Stimulated activated CD4-positive, alpha-beta T cell treated with anti-CD3 and anti-CD28 coated beads, Interleukin-12 subunit alpha, Interleukin-12 subunit beta, amount 100 ng/mL, for 48 hours (primary cell): ENCODE measurements at regions not wholly inside any gene's neighbourhood (a gene's known extent, or its start where the extent isn't known, plus 50 kb on each side); places are given as distances from the start of the nearest gene placed in this dataset.

Experiments
- DNase-seq, 3 donors: peaks; one replicate each; pipeline ENCODE4 v3.0.0-alpha.2; 2020; ENCODE audit warnings: low read depth in 2 of 3, low spot score in 1 of 3

DNA sequence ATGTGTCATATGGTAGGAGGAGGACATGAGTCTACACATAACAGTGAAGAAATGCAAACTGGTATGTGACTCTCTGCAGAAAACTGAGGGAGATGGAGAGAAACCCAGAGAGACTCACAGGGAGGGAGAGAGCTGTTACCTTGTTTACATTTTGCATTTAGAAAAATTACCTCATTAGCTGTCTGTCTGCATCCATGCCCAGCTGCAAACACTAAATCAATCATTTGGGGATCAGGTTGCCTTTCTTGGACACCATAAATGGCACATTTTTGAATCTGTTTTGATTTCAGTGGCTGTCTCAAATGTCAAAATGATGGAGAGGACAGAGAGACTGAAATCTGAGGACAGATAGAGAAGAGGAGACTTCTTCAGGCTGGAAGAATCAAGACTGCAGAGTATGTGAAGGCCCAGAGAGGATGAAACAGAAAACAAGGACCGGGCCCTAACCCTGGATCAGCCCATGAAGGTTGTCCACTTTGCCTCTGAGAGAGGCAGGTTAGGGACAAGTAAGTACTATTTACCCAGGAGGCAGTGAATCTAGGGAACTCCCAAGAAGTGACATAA is 92.2 kb downstream of the UNC5CL start:
- DNase-seq, result no peak

DNA sequence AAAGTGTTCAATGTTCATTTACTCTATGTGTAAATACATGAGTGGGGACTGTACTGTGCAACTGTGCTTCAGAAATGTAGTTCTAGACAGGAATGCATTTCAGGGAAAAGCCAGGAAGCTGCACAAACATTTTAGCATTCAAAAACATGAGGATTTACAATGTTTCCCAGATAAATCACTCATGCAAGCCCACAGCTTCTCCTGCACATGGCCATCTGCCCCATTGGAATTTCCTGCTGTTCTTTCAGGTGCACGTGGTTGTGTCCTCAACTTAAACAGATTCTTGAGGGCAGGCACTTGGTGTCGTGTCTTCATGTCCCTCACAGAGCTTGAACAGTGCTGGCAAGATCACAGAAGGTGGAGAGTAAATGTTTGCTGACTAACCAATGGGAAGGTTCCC is 101.5 kb downstream of the UNC5CL start:
- no peak for DNase-seq

DNA sequence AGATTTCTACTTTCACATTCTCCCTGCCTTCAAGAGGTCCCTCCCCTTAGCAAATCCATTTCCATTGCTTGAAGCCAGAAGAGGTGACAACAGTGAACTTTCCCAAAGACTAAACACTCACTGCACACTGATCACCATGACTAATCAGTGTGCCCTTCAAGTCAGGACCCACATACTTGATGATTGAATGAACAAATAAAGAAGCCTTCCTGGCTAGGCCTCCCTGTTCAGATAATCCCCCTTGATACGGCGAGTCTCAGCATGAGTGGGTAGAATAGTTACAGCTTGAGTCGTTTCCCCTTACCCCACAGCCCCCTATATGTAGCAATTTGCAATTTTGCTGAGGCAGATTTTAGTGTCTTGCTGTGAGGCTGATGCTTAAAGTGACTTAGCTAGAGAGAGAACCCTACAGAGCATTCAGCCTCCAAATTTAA is 102.2 kb downstream of the UNC5CL start:
- DNase-seq, result no peak

DNA sequence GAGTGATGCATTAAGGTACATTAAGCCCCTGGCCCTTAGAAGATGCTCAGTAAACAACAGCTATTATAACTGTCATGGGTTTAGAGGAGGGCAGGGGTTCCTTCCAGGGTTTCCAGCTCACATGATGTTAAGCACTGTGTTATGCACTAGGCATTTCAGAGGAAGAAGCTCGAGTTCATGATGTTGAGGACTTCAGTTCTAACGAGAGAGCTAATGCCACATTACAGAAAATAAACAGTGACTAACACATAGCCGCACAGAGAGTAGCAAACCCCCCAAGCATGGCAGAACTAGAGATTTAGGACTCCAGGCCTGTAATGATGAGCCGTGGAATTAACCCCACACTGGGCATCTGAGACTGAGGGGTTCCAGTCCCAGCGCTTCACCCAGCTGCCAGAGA is 105.2 kb downstream of the UNC5CL start:
- DNase-seq, result no peak

DNA sequence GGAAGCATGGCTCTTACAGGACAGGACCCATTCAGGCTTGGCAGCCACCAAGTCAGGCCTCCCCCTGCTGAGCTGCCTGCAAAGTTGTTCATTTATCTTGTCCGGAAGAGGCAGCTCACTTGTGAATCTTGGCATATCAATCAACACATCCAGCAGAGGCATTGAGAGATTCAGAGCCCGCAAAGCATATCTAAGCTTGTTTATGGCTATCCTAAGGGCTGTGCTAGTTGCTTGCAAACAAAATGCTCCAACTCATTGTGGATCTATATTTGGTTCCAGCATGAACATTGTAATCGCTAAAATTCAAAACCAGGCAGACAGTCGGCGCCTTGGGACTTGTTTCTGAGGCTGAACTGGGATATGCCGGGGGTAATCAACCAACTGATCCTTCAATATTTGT is 106.1 kb downstream of the UNC5CL start:
- no peak for DNase-seq

DNA sequence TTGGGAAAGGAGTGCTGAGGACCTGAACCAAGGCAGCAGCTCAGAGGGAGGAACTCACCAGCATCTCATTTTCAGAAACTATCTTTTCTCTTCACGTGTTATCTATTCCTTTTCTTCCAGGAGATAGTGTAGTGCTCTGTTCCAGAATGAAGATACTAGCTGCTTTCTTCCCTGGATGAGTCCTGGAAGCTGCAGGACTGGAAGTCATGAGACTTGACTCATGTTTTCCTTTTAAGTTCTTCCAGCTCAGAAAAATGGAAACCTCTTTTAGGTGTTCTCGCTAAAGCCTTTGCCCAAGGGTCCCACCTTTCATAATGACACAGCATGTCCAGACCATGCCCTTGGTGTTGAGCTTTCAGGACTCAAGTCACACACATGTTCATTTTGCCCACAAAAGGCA is 106.7 kb downstream of the UNC5CL start:
- DNase-seq, result no peak

DNA sequence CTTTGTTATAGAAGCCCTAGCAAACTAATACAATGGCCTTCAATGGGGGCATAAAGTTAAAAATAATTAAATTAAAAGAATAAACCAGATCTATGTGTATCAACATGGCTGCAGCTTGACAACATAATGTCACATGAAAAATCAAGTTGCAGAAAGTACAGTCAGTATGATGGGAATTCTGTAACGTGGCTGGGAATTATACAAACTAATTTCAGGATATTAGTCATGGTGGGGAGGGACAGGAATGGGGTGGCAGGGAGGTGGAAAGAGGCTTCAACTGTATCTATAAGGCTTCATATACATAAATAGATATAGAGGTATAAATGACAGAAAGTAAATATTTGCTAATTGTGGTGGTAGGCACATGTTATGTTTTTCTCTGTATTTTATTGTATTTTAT is 107.1 kb downstream of the UNC5CL start:
- no peak for DNase-seq

DNA sequence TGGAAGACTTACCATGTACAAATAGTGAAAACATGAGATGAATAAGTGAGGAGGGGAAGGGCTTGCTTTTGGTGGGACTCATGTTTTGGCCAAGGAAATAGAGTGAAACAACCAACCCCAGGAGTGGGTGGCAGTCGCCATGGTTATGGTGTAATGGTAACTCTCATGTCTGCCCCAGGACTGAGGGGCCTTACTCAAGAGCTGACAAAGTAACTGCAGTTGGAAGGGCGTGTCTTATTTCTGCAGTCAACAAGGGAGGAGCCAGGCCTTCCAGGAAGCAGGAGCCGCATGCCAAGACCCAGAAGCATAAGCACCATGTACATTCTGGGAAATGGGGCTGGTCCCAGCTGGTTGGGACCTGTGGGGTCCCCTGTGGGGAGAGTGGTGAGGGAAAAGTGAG is 108.5 kb downstream of the UNC5CL start:
- DNase-seq, result no peak

DNA sequence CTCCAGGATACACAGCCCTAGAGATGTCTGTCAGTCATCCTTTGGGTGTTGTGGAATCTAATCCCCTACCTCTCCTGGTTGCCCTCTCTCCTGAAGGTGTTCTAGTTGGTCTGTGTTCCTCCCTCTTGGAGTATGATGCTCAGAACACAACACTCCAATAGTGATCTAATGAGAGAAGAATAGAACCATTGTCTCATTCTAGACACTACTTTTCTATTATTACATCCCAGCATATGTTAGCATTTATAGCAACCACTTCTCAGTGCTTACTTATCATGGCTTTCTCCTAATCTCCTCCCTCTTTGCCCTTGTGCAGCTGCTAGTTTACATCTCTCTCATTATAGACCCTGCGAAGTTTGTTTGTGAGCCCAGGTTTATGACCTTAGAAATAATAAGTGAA is 109.0 kb downstream of the UNC5CL start:
- no peak for DNase-seq

DNA sequence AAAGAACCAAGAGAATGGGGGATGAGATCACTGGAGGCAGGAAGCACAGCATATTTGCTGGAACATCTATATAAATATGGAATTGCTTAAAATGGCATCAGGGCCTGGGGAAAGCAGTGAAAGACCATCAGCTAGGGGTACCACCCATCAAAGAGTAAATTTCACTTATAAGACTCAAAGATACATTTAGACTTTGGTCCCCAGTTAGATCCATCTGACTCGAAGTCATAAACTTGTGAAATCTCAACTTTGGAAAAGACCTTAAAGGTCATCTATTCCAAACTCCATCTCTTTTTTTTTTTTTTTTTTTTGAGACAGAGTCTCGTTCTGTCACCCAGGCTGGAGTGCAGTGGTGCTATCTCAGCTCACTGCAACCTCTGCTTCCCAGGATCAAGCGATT is 109.8 kb downstream of the UNC5CL start:
- DNase-seq, result no peak

DNA sequence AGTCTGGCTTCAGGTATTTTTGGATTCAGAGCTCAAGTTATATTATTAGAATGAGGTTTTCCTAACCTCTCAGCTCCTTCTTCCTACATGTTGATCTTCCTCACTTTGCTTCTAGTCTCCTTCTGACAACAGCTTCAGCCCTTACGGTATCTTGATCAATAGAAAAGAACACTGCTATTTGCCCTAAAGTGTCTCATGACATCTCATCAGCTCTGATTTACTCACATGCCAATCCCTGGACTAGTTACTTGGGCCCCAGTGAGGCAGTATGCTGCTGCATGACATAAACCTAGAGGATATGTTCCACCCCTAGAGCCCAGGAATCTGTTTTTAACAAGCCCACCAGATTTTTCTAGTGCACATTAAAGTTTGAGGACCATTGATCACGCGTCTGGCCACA is 110.3 kb downstream of the UNC5CL start:
- no peak for DNase-seq

DNA sequence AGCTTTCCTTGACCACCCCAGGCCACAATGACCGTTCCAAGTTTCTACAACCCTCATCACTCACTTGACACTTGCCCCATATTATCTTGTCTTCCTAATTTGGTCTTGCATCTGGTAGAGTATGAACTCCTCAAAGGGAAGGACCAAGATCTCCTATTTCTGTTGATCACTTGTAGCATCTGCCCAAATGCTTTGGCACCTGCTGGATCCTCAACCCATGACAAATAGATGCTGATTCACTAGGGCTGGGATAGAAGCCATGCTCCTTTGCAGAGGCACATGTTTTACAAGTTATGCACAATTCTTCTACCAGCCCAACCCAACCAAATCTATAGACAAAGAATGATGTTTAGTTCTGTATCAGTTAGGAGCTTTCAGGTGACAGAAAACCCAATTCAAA is 110.7 kb downstream of the UNC5CL start:
- no peak for DNase-seq

DNA sequence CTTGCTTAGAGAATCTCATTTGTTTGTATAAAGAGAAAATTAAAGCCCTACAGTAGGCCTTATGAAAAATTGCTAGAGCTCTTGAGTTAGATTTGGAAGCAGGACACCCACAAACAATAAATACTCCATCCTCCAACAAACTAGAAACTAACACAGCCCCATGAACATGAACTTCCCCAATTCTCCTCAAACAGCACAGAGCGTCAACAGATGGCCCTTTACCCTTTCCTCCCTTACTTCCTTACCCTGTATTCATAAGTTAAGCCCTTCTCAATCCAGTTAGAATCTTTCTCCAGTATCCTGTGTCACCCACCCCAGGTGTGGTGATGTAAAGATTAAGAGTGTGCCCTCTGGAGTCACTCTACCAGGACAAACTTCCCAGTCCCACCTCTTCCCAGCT is 113.7 kb downstream of the UNC5CL start:
- DNase-seq, result no peak

DNA sequence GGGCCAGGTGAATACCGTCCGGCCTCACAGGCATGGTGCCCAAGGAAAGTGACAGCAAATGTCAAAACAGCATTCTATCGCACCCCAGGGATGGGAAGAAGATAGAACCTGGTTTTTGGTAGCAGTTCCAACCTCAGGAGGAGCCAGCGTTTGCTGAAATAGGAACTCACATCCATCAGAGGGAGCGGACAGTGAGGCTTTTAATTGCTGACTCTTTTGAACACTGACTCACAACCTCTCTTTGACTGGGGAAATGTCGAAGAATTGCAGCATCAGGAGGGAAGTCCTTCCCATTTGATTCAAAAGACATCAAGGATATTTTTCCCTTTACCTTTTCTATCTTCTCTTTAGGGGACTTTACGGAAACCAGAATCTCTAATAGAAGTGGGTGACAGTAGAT is 114.2 kb downstream of the UNC5CL start:
- no peak for DNase-seq

DNA sequence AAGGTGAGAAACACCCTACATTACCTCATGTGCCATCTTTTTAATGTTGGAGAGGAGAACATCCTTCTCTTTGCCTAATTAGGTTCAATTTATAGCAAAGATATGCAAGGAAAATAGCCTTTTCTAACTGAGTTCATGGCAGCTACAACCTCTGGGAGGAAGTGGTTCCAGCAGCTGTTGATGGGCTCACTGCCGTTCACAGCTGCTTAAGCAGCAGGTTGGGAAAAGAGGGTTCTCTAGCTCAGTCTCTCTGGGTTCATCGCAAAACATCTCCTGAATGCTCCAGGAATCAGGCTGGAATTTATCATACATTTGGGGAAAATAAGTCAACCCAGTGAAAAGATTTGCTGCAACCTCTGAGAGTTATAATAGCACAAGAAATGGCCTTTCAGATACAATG is 115.1 kb downstream of the UNC5CL start:
- DNase-seq, result no peak

DNA sequence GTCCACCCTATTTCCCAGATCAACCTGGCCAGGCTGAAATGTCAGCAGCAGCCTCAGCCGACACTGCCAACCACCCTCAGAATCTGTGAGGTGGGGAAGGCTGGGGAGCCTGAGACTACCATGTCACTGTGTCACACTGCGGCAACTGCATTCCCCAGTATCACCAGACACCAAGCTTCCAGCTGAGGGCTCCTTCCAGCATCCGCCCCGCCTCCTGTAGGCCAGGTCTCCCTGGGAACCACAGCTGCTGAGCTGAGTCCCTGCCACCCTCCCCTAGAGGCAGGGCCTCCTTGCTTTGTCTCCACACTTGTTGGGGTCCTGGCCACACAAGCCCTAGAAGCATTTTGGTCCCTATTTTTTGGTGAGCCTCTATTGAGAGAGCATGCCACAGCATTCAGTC is 115.7 kb downstream of the UNC5CL start:
- DNase-seq, result no peak

DNA sequence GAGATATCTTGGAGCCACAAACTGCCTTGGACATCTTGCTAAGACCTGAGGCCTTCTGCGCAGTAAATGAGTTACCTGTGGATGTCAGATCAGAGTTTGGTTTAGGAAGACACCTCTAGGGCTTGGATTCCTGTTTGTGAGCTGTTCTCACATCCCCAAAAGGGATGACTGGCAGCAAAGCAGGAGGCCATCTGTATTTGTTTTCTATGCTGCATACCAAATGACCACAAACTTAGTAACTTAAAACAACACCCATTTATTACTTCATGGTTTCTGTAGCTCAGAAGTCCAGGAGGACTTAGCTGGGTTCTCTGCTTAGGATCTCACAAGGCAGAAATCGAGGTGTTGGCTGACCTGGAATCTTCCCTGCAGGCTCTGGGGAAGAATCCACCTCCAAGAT is 116.7 kb downstream of the UNC5CL start:
- no peak for DNase-seq

DNA sequence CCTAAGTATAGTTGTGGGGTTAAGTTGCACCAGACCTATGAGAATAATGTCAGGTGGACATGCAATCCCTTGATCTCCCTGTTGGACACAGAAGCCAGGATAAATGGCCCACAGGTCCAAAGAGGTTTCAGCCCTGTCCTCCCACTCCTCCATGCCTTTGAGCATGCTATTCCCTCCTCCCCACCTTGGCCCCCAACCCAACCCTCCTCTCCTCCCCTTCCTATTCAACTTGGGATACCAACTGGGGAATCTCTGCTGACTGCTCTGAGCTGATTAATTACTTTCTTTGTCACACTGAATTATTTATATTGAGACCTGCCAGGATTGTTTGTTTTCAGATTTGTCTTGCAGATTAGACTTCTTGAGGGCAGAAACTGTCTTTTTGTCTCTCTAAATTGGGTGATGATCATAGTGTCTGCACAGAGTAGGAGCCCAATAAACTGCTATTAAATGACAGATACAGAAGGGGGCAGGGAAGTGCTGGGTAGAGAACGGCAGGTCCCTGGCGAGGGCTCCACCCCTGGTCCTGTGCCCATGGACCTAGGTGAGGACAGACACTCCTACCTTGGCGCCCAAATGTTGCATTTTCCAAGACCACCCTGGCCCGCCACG is 120.9 kb downstream of the UNC5CL start:
- no peak for DNase-seq

DNA sequence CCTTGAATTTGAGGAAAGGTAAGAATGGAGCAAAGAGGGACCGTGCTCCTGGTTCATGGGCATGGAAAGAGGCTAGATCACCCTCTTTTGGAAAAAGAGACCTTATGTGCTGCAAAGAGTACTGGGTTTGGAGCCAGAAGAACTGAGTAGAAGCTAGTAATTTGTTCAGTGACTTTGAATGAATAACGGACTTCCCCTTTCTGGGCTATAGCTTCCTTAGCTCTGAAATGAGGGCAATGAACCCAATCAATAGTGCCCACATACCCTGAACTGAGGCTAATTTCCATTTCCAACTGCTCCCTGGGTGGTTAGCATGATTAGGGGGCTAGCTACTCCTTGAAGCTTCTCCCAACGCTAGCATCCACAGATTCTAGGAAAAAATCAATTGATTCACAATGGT is 121.4 kb downstream of the UNC5CL start:
- DNase-seq, result no peak

DNA sequence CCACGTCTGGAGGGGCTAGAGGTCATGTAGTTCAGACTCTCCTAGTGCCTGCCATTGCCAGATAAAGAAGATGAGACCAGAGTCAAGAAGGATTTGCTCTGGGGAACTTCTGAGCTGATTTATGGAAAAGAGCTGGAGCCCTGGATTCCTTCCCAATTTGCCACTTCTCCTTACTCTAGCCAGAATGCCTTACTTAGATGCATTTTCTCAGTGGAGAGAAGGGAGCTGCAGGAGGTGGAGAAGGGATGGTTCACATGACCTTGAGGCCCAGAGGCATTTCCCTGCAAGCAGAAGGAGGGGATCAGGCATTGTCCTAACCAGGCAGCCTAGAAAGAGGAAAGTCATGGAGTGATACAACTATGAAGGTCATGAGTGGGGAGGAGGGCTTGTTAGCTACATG is 122.2 kb downstream of the UNC5CL start:
- no peak for DNase-seq

DNA sequence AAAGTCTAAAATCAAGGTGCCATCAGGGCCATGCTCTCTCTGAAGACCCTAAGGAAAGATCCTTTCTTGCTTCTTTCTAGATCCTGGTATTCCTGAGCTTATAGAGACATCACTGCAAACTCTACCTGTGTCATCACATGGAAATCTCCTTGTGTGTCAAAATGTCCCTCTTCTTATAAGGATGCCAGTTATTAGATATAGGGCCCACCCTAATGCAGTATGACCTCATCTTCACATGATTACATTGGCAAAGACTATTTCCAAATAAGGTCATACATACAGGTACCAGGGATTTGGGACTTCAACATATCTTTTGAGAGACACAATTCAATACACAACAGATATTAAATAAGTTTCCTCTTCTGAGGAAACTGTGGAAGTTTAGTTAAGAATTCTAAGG is 123.9 kb downstream of the UNC5CL start:
- no peak for DNase-seq

DNA sequence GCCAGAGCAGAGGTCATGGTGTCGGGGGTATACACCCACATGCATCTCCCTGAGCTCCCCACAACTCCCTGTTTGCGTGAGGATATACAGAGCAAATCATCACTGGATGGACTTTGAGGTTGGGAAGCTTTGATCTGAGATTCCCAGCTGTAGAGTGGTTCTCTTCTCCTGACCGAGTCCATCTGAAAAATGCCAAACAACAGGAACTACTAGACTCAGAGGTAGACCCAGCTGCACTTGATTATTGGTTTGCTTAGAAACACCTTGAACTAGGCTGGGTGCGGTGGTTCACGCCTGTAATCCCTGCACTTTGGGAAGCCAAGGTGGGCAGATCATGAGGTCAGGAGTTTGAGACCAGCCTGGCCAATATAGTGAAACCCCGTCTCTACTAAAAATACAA is 125.0 kb downstream of the UNC5CL start:
- DNase-seq, result no peak

DNA sequence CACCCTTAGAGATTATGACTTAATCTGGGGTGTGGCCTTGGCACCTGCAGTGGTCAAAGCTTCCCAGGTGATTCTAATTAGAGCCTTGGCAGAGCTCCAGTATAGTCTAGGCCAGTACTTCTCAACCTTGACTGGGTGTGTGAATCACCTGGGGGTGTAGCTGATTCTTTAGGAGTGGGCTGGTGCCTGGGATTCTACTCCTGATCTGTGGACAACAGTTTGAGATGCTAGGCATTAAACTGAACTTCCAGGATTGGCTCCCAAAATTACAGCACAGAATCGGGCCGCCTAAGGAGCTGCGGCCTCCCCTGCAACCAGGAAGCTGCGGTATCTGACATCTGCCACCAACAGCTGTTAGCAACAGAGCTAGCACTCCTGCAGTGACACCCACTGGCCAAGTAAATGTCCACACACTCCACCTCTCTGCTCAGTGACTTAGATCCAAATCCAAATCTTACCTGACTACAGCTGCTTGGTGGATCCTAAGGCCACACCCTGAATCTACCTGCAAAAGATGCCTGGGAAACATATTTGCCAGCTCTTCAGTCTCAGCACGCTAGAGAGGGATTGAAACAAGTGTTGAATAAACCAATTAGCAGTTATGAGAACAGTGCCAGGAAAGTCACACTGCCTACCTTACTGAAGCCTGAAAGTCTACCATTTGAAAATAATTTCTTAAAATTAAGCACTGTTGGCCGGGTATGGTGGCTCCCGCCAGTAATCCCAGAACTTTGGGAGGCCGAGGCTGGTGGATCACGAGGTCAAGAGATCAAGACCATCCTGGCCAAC is 126.7 kb downstream of the UNC5CL start:
- peak; percentile 2 to 13 (median 12) for DNase-seq
